ENCODE measurements at regions not wholly inside any gene's neighbourhood (a gene's known extent, or its start where the extent isn't known, plus 50 kb on each side); places are given as distances from the start of the nearest gene placed in this dataset.
"Not testable (repeated sequence)": the region's sequence is repeated elsewhere in the genome, so short reads cannot be mapped to it uniquely, and the experiment has no call there.

GRCh38 chr10:30560326-30560725 lies 69.2 kb downstream of the LYZL2 start:
- DNase-seq (ENCODE audit: low read depth), result no peak

GRCh38 chr10:30559180-30559579 lies 70.4 kb downstream of the LYZL2 start:
- DNase-seq (ENCODE audit: low read depth), result no peak

DNA sequence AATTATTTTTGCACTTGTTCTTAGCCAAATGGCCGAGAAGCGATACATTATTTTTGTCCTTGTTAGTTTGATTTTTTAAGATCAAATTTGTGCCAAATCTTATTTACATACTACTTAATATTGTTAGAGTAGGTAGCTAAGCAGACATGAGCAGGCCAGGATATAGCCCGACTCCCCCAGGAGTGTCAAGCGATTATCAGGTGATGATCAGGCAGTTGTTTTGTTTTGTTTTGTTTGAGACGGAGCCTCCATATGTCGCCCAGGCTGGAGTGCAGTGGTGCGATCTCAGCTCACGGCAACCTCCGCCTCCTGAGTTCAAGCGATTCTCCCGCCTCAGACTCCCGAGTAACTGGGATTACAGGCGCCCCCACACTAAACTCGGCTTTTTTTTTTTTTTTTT lies 71.1 kb downstream of the LYZL2 start:
- no peak for DNase-seq (ENCODE audit: low read depth)

DNA sequence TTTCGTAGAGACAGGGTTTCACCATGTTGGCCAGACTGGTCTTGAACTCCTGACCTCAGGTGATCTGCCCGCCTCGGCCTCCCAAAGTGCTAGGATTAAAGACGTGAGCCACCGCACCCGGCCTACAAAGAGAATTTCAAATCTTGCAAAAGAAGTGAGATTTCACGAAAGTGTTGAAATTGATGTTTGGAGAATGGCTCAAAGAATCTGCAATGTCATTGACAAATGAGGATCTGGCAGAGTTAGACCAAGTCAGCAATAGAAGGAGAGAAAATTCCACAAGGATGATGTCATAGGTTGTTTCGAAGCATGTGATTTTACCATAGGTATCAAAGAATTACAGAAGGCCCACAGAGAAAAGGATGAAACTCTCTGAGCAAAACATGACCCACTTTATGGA lies 71.7 kb downstream of the LYZL2 start:
- DNase-seq (ENCODE audit: low read depth), result peak; percentile 20

- no peak for DNase-seq (ENCODE audit: low read depth)
These were observed 73.4 kb downstream of the LYZL2 start for GRCh38 chr10:30556189-30556588.

- no peak for DNase-seq (ENCODE audit: low read depth)
These were observed 74.1 kb downstream of the LYZL2 start for GRCh38 chr10:30555465-30555864.

GRCh38 chr10:30554440-30554825 lies 75.1 kb downstream of the LYZL2 start:
- DNase-seq (ENCODE audit: low read depth), result no peak

GRCh38 chr10:30553626-30554439 lies 75.7 kb downstream of the LYZL2 start:
- DNase-seq (ENCODE audit: low read depth), result no peak

DNA sequence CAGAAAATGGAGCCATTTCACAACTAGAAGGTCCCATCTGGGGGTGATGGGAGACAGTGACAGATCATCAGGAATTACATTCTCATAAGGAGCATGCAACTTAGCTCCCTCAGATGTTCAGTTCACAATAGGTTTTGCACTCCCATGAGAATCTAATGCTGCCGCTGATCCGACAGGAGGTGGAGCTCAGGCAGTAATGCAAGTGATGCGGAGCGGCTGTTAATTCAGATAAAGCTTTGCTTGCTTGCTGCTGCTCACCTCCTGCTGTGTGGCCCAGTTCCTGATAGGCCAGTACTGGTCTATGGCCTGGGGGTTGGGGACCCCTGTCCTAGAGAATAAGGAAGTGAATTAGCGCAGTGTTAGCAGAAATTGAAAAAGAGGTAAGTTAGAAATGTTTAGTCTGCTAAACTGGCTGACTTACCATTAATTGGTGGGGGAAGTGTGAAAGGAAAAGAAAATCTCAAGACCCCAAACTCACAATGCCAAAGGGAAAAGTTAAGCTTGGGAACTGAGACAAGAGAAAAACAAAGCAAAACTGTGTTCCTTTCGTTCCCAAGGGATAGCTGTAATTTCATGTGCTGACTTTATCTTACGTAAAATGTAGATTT lies 76.4 kb downstream of the LYZL2 start:
- DNase-seq (ENCODE audit: low read depth), result no peak

DNA sequence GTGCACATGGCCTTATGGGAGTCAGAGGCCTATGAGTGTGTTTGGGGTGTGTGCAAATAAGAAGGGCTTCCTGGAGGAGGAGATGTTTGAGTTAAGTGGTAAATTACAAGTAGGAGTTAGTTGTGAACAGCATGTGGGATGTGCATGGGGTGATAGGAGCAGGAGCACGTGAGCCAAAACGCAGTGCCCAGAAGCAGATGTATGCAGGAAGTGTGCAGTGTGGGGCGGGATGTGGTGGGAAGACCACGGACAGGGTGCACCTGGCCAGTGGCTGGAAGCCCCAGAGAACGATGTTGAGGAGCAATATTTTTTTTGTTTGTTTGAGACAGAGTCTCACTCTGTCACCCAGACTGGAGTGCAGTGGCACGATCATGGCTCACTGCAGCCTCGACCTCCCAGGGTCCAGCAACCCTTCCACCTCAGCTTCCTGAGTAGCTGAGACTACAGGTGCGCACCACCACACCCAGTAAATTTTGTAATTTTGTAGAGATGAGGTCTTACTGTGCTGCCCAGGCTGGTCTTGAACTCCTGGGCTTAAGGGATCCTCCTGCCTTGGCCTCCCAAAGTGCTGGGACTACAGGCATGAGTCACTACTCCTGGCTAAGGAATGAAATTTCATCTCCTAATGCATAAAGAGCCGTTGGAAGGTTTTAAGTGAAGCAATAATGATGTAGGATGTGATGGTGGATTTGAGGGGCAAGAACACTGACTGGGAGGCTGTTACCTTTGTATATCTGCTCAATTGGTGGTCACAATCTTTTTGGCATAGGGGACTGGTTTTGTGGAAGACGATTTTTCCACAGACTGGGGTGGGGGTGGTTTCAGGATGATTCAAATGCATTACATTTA lies 78.4 kb downstream of the LYZL2 start:
- DNase-seq (ENCODE audit: low read depth), result no peak

DNA sequence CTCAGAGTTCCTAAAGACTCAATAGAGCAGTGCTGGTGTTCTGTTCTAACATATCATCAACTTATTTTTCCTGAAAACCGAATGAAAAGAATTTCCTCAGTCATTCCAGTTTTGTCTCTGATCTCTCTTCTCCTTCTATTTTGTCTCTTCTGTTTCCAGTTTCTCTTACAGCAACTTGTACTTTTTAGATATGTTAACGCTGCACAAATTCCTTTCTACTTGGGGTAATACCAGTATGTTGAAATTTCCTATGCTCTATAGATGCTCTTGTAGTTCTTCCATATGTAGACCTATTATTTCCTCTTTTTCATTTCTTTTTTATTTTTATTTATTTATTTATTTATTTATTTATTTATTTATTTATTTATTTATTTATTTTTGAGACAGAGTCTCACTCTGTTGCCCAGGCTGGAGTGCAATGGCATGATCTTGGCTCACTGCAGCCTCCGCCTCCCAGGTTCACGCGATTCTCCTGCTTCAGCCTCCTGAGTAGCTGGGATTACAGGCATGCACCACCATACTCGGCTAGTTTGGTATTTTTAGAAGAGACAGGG lies 80.3 kb downstream of the LYZL2 start:
- not testable (repeated sequence) for DNase-seq (ENCODE audit: low read depth)

DNA sequence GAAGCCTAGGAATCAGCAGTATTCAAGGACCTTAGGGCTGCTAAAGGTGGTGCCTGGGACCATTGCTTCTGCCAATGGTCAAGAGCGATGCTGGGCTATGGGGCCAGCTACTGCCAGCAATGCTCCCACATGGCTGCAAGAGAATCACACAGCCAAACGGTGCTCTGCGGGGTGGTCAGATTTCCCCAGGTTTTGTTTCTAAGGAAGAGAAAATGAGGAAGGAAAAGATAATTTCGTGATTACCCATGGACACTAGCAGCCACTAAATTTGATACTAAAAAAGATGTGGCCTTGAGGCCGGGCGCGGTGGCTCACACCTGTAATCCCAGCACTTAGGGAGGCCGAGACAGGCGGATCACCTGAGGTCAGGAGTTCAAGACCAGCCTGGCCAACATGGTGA lies 83.0 kb downstream of the LYZL2 start:
- DNase-seq (ENCODE audit: low read depth), result no peak

- no peak for DNase-seq (ENCODE audit: low read depth)
These were observed 86.7 kb downstream of the LYZL2 start for GRCh38 chr10:30542895-30543288.

DNA sequence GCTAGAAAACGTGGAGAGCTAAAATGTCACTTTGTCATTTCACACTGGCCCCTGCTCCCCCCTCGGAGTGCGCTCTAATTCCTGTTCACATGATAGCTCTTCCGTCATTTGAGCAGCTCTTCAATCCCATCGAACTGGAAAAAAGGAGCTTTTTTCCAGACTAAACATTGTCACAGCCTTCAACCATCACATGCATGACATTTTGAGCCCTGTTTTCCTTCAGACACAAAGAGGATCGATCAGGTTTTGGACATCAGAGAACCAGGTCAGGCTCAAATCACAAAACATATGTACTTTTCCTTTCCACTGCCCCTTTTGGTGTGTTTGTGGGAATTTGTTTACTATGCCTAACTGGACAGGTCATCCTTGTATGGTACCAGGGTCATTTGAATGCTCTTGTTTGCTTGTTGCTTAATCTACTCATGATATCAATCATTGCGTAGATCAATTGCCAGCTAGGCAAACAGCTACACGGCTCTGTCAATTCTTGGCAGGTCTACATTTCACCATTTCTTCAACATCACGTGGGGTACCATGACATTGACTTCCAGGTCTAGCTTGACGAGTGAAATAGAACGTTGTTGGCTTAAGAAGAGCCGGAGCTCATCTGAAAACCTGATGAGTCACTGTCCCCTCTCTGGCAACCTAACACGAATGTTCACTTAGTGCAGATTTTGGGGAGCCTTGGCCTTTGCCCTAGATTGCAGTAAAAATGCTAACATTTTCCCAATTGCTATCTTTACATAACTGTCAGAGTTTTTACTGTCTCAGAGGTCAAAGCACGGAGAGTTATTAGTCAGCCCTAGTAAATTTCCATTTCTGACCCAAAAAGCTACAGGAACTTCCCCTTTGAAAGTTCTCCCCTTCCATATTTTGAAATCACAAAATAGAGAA lies 87.3 kb downstream of the LYZL2 start:
- peak; percentile 34 for DNase-seq (ENCODE audit: low read depth)

DNA sequence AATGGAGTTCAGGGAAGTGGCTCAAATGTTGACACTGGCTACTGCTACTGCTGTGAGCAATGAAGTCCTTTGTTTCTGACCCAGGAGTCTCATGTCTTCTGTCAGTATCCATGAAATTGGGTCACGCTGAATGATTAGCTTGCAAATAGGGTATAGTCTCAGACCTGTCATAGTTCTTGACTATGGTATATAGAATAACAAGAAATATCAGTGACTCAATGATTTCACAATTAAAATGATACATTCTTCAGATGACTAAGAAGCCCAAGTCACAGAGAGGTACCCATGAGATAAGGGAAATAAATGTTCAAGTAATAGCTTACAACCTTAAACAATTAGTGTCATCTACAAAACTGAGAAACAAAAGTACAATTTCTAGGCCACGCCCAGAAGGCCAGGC lies 89.3 kb downstream of the LYZL2 start:
- no peak for DNase-seq (ENCODE audit: low read depth)

GRCh38 chr10:30538086-30538485 lies 91.5 kb downstream of the LYZL2 start:
- peak; percentile 37 for DNase-seq (ENCODE audit: low read depth)

DNA sequence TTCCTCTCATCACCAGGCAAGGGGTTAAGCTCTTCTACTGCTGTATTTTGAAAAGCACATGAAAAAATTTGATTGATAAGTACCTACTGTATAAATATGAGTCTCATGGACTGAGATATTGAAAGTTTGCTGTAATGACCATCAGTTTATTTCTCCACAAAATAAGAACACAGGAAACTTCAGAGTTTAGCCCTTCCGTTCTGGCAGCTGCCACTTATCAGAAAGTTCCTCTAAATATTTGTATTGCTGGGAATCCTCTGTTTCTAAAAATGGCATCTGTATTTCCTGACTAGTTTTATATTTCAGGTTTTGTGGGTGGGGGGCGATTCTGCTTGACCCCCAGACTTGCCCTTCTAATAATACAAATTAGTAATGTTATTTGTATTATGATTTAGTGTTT lies 92.0 kb downstream of the LYZL2 start:
- DNase-seq (ENCODE audit: low read depth), result no peak

- DNase-seq (ENCODE audit: low read depth), result not testable (repeated sequence)
These were observed 92.4 kb downstream of the LYZL2 start for GRCh38 chr10:30537158-30537557.

DNA sequence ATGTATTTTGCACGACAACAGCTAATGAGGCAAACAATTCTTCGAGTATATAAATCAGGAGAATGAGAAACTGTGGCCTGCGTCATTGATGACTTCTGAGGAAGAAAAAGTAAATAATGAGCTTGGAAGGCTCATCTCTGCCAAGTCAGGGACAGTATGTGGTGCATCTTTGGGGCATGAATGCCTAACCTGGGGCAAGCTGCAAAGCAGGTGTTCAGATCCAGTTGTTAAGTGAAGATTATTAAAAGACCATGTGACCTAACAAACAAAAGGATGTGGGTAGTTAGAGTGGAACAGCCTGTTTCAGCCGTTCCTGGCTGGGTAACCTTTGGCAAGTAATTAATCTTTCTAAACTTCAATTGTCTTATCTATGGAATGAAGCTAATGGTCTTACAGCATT lies 93.0 kb downstream of the LYZL2 start:
- DNase-seq (ENCODE audit: low read depth), result no peak

DNA sequence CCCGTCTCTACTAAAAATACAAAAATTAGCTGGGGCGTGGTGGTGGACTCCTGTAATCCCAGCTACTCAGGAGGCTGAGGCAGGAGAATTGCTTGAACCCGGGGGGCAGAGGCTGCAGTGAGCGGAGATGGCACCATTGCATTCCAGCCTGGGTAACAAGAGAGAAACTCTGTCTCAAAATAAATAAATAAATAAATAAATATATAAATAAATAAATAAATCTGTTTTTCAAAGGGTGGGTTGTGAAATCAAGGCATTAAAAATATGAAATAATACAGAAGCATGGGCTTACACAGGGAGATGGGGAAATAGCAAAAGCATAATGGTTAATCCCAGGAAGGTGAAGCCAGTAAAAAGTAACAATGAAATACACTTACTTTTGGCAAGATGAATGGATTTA lies 93.9 kb downstream of the LYZL2 start:
- no peak for DNase-seq (ENCODE audit: low read depth)

- DNase-seq (ENCODE audit: low read depth), result peak; percentile 50
These were observed 94.9 kb downstream of the LYZL2 start for GRCh38 chr10:30534465-30535144.

Data from M059J (cell line).